GM23248 (cell line): ENCODE measurements at regions not wholly inside any gene's neighbourhood (a gene's known extent, or its start where the extent isn't known, plus 50 kb on each side); places are given as distances from the start of the nearest gene placed in this dataset.

Source experiments
- EZH2 ChIP-seq: fragments of 200-600 bp; sonication (generic); IDR thresholded peaks from 2 replicates; pipeline ENCODE4 v1.6.1; 2018; ENCODE audit warnings: antibody characterized with exemption, mild to moderate bottlenecking; ENCODE audit not compliant: insufficient read depth, poor library complexity, severe bottlenecking
- EZH2phosphoT487 ChIP-seq: fragments of 200-600 bp; sonication (generic); IDR thresholded peaks from 2 replicates; pipeline ENCODE4 v1.6.1; 2018; ENCODE audit warnings: antibody characterized with exemption, moderate library complexity, mild to moderate bottlenecking, low read depth; ENCODE audit not compliant: insufficient read depth

- TF ChIP-seq EZH2 (no peak), EZH2phosphoT487 (no peak)
These were observed 79.4 kb upstream of the ARID5B start for GRCh38 chr10:61822096-61822495.
